OCI-LY7 (cell line): ENCODE measurements at regions not wholly inside any gene's neighbourhood (a gene's known extent, or its start where the extent isn't known, plus 50 kb on each side); places are given as distances from the start of the nearest gene placed in this dataset.

ENCODE experiments used
- EZH2phosphoT487 ChIP-seq: fragments of 200-600 bp; sonication (generic); IDR thresholded peaks from 2 replicates; pipeline ENCODE4 v1.6.1; 2018; ENCODE audit warnings: low read depth, borderline replicate concordance, mild to moderate bottlenecking, mixed run types, antibody characterized with exemption, low read length, moderate library complexity, mixed read lengths
- TF ChIP-seq, protein P1 (sequence below): fragments of 200-600 bp; sonication (generic); conservative IDR thresholded peaks from 2 replicates; pipeline ENCODE4 v1.5.1; 2014; ENCODE audit warnings: mild to moderate bottlenecking, antibody characterized with exemption, low read length, moderate library complexity, mixed read lengths

DNA sequence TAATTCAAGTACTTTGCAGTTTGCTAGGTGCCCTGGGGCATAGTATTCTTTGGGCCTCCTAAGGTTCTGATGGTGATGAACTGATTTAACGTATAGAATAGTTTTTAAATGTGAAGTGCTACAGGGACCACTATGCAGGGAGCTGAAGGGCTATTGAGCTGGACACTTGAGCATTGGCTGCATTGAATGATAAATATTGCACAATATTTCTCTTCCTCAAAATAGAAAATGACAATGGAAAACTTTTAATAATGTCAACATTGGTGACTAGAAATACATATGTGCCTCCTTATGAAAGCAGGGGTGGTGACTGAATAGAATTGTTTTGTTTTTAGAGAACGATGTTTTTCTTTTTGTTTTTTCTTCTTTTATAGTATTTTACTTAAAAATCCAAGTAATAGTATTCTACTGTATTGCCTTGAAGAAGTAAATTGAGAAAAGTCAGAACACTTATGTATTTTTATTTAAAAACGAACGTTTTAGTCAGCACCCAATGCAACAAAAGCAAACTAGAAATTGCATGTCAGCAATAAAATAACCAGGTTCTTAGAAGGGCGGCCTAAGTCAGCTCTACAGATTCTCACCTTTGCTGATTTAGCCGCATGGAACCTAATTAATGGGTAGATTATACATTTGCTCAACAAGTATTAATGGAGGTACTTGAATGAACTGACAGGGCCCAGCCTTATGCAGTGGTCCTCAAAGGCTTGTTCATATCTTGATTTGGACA, 244.0 kb upstream of the KLF6 start:
- TF ChIP-seq, protein P1, sequence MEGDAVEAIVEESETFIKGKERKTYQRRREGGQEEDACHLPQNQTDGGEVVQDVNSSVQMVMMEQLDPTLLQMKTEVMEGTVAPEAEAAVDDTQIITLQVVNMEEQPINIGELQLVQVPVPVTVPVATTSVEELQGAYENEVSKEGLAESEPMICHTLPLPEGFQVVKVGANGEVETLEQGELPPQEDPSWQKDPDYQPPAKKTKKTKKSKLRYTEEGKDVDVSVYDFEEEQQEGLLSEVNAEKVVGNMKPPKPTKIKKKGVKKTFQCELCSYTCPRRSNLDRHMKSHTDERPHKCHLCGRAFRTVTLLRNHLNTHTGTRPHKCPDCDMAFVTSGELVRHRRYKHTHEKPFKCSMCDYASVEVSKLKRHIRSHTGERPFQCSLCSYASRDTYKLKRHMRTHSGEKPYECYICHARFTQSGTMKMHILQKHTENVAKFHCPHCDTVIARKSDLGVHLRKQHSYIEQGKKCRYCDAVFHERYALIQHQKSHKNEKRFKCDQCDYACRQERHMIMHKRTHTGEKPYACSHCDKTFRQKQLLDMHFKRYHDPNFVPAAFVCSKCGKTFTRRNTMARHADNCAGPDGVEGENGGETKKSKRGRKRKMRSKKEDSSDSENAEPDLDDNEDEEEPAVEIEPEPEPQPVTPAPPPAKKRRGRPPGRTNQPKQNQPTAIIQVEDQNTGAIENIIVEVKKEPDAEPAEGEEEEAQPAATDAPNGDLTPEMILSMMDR, result no peak
- no peak for TF ChIP-seq EZH2phosphoT487
